IPS DF 19.7 (cell line): ENCODE measurements at regions not wholly inside any gene's neighbourhood (a gene's known extent, or its start where the extent isn't known, plus 50 kb on each side); places are given as distances from the start of the nearest gene placed in this dataset.
"Not testable (repeated sequence)": the region's sequence is repeated elsewhere in the genome, so short reads cannot be mapped to it uniquely, and the experiment has no call there.

ENCODE experiments used
- DNase-seq: peaks from one replicate; pipeline ENCODE4 v3.0.0-alpha.2; 2013; ENCODE audit warnings: low read depth, low spot score

DNA sequence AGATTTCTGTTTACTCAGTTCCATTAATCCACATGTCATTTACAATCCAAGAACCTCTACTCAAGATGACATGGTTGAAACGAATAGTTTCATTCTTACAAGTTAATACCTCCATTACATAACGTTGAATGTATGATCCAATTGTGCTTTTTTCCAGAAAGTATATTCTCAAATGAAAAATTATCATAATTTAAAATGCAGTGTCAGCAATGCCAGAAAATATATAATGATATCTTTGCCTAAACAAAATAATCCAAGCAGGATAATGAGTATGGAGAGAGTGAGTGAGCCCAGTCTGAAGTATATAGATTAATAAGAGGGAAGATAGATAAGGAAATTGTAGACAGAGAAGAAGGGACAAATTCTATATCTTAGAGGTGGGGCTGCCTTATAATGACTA, 505.0 kb downstream of the CENPC start:
- no peak for DNase-seq

DNA sequence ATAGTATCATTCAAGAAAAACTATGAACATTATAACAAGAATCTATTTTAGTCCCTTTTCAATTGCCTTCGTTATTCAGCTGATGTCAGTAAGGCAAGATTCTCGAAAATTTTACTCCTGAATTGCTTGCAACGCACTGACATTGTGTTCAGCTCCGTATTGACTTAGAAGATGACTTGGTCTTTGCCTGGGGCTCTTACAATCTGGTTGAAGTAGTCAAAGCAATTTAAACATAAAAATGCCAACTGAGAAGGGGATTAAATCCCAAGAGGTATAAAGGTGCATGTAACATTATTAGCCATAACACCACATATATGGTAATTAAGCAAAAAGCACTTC, 507.1 kb downstream of the CENPC start:
- DNase-seq: no peak

DNA sequence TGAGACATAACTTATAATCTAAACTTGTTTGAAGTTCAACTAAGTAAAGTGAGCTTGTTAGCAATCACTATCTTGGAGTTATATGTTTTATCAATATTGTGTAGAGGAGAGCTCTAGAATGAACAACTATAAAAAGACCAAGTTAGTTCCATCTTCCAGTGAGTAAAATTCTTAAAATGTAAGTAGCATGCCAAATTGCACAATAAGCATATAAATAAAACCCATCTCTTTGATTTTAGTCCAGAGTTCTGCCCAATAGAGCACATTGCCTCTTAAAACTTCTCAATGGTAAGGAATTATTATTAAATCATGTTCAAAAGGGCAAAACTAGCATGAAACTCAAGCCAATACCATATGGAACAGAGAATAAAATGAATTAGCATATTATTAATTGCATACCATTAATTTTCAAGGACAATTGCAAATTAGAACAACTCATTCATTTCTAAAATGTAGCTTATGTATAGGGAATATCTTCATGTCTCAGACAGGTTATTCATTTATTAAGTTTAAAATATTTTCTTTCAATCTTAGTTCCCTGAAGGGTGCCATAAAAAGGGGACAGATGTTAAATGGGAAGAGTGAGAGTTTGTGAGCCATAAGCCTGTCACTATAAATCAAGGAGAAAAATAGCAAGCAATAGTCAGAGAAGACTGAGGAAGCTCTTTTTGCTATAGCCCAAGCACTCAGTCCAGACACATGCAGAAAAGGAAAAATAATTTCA, 507.6 kb downstream of the CENPC start:
- no peak for DNase-seq

DNA sequence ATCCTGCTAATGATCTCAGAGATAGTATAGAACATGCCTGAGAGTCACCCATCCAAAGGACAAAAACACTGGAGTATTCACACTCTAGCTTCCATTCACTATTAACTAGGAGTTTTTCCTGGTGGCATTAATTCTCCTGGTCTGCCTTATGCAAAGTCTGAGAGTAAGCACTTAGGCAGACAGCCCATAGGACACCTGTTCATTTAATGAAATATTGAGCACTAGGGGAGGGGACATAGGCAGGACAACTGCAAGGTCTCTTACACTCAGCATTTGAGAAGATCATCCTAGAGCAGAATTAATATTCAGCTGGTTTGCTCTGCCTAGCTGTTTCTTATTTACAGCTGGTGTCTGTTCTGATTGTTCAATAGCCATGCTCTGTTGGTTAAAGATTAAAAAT, 508.5 kb downstream of the CENPC start:
- DNase-seq: no peak

- DNase-seq: no peak
Measured at GRCh38 chr4:67035986-67036385, 509.3 kb downstream of the CENPC start.

DNA sequence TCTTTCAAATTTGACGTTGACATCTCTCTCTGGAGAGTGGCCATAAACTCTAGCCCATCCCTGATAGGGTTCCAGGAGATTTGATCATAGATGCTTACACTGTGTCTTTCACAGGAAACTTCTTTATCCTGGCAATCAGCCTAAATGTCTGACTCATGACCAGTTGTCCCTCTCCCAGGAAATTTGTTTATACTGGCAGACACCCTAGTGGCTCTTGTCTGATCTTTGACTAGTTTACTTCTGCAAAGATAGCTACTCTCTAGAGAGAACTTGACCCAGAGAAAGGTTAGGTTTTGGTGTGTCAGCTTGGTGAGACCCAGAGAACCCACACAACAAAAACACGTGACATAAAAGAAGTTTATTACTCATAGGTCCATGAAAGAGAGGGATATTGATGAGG, 509.8 kb downstream of the CENPC start:
- no peak for DNase-seq

DNA sequence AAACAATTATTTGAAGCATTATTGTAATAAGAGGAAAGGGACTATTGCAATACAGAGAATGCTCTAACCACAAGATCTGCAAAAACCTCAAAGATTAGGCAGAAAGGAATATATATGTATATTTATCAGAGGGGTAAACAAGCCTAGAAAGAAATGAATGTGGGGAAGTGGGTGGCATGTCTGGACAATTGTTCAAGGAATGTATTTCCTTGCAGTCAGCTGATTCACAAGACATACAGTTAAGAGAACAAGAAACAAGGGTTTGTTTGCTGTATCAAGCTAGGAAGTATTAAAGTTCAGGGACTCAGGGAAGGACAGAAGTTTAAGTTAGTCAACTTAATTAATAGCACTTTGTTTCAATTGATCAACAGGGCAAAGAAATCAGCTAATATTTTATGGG, 514.7 kb downstream of the CENPC start:
- no peak for DNase-seq

GRCh38 chr4:67020438-67020797, 524.9 kb downstream of the CENPC start:
- DNase-seq: no peak

DNA sequence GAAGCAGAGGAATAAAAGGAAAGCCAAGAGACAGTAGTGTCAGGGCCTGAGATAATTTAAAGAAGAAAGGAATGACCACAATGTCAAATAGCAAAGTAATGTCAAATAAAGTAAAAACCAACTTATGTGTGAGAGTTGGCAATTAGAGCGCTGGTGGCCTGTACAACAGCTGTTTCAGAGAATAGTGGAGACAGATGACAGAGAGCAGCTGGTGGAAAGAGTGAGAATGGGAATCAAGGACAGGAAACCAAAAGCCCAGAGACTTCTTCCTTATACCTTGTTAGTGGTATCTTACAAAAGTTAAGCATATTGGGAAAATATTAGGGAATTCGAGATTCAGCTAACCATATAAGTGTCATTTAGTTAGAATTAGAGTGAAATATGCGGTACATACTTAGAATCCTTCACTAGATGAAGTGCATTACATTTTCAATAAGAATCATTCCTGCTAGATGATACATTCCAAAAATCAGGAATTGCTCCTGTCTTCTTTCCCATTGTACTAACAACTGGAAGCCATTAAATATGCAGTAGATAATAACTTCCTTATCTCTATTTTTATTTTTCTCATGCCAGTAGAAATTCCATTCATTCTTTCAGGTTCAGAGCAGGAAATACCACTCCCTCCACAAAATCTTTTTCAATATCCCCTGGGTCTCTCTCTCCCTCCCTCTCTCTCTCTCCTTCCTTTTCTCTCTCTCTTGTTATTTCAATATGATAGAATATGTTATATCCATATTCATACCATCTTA, 525.4 kb downstream of the CENPC start:
- DNase-seq: no peak

DNA sequence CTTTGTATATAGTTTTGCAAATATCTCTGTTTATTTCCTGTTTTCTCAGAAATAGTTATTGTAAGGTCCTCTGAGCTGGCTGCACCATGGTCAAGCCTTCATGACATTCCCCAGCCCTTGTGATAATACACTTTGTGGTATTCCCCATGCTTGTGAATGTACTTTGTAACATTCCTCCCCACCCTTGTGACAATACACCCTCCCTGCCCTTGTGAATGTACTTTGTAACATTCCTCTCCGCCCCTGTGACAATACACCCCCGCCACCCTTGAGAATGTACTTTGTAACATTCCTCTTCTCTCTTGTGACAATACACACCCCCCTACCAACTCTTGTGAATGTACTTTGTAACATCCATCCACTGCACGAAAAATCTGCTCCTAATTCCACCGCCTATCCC, 530.7 kb downstream of the CENPC start:
- no peak for DNase-seq

DNA sequence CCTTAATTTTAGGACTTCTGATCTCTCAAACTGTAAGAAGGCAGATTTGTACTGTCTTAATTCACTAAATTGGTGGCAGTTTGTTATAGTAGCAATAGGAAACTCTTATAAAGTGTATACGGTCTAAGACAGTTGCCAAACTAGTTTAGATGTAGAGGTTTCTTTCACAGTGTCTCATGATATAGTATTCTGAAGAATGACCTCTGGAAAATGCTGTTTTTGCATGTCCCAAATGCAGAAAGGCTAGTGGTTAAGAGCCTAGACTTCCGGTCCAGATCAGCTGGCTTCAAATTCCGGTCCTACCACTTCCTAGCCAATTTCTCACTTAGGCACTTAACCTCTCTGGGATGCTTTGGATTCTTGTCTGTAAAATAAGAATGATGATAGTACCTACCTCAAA, 538.5 kb downstream of the CENPC start:
- no peak for DNase-seq

GRCh38 chr4:66991521-66991920, 553.8 kb downstream of the CENPC start:
- DNase-seq: no peak

DNA sequence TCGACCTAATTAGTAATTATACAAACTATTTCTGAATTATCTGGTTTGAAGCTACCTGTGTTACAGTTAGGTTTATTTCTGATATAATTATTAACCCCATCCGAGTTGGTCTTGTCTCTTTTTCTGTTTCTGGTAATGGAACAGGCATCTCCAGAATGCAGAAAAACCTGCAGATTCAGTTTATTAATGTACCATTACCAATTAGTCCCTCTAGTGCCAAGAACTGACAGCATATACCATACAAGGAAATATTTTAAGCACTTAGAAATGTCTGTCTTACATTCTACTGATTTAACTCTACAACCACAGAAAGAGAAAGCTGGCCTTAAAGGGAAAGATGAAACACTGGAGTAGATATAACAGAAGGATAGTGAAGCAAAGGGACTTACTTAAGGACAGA, 570.6 kb downstream of the CENPC start:
- no peak for DNase-seq

- no peak for DNase-seq
Measured at GRCh38 chr4:66972087-66972486, 573.2 kb downstream of the CENPC start.

GRCh38 chr4:66964467-66964866, 580.8 kb downstream of the CENPC start:
- no peak for DNase-seq

DNA sequence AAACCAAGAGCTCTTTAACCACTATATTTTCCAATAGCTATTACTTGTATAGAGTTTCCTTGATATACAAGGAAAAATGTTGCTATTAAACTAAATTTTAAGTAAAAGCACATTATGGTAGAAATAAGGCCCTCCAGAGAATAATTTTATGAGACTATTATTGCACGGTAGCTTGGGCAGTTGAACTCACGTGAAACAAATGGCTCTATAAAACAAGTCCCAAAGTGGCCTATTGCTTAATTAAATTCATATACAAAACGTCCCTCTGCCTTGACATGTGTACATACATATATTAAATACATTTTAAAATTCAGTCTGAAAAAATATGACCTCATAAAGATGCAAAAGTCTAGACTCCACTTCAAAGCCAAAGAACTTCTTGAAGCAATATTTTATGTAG, 582.2 kb downstream of the CENPC start:
- no peak for DNase-seq

DNA sequence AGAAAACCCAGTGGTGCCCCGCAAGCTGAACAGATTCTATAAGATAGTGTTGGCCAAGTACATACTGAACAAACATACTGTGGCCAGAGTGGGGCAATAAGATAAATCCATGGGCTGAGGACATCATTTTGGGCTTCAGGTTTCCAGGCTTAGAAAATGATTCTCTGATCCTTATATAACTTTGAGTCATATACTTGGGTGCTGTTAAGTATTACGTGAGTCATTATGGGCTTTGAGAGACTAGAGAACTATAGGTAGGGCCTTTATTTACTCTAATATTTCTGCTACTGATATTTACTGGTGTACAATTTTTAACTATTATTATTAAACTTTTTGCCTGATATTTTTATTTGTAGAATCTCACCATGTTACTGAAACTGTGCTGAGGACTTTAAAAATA, 586.1 kb downstream of the CENPC start:
- no peak for DNase-seq

DNA sequence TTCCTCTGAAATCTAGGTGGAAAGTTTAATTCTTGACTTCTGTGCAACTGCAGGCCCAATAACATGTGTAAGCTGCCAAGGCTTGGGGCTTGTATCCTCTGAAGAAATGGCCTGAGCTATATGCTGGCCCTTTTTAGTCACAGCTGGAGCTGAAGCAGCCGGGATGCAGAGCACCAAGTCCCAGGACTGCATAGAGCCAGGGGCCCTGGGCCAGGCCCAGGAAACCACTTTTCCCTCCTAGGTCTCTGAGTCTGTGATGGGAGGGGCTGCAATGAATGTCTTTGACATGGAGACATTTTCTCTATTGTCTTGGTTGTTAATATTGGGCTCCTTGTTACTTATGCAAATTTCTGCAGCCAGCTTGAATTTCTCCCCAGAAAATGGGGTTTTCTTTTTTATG, 588.5 kb downstream of the CENPC start:
- no peak for DNase-seq

GRCh38 chr4:66956426-66956825, 588.9 kb downstream of the CENPC start:
- DNase-seq: no peak

- DNase-seq: no peak
Measured at GRCh38 chr4:66955784-66956183, 589.5 kb downstream of the CENPC start.

- no peak for DNase-seq
Measured at GRCh38 chr4:66949419-66949818, 595.9 kb downstream of the CENPC start.

DNA sequence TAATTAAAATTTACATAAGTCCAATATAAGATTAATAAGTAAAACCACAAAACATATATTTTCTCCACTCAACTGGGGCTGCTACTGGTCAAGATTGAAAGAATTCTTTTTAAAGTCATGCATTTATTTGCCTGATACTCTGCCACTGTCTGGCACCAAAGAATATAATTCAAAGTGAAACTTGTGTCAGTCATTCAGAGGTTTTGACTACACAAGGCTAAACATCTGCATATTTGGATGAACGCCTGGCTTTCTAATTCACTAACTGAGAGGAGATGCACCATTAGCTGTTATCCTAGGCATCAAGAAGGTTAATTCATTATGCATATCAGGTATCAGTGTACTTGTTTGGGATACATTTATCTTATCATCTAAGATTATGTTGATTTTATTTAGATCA, 598.5 kb downstream of the CENPC start:
- no peak for DNase-seq

- no peak for DNase-seq
Measured at GRCh38 chr4:66943112-66943511, 602.2 kb downstream of the CENPC start.

DNA sequence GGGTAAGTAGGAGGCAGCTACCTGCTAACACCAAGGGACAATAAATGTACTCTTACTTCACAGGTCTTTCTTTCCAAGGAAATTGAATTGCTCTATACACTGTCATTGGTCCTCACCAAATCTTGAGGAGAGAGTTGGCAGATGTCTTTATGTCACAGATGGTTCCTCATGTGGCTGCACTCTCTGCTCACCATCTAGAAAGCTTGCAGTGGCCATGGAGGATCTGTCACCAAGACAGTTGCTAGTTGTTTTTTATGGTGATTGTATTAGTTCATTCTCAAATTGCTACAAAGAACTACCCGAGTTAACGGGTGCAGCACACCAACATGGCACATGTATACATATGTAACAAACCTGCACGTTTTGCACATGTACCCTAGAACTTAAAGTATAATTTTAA, 613.3 kb downstream of the CENPC start:
- not testable (repeated sequence) for DNase-seq
